K562 (cell line): ENCODE measurements at regions not wholly inside any gene's neighbourhood (a gene's known extent, or its start where the extent isn't known, plus 50 kb on each side); places are given as distances from the start of the nearest gene placed in this dataset.

Source experiments
- ATAC-seq: fragments of 200-7000 bp; cut with Tn5 transposase; 3 replicates; pipeline ENCODE4 v1.9.1; 2020; ENCODE audit warnings: moderate library complexity
- BruUV-seq: library from RNA; stranded (reverse); fragments of 400-500 nt; replicated peaks from 2 replicates; lab custom pipeline; 2021; lab: Mats Ljungman, UMichigan
- CTCF ChIA-PET: fragments of 300-600 bp; formaldehyde crosslinking; extraction: SDS; loops from one replicate; lab custom pipeline; 2021; ENCODE audit warnings: low intra/inter-chr PET ratio; lab: Yijun Ruan, JAX
- POLR2A ChIA-PET: fragments of 300-600, 350-650 bp; sonication (Branson Sonifier 250); formaldehyde crosslinking; extraction: SDS; loops from one replicate; lab custom pipeline; 2021; ENCODE audit warnings: antibody characterized with exemption, inconsistent platforms; lab: Yijun Ruan, JAX
- DNase-seq, 4 experiments: peaks; one replicate each; pipeline versions ENCODE4 v3.0.0 to v3.0.0-alpha.2; 2011 to 2018; ENCODE audit warnings: low spot score in 3 of 4, mixed read lengths in 3 of 4; ENCODE audit errors: extremely low read depth in 1 of 4
- FAIRE-seq: peaks from 2 replicates; lab custom pipeline; 2011; peaks lifted over from hg19 to GRCh38; lab: Jason Lieb, UNC
- H2AFZ ChIP-seq: 2 replicates; pipeline ENCODE4 v1.6.0; 2011; ENCODE audit warnings: low read depth, low read length, control low read depth, inconsistent platforms
- H3K27ac ChIP-seq: fragments of 200-600 bp; 3 replicates; pipeline ENCODE4 v1.8.0; 2011; ENCODE audit warnings: low read depth, mild to moderate bottlenecking, control low read depth, inconsistent platforms, low read length, moderate library complexity, mixed read lengths; ENCODE audit errors: extremely low read depth
- H3K27me3 ChIP-seq, 2 experiments: fragments of 300-600 bp in 1 of 2; 2 replicates in 1 of 2; 3 replicates in 1 of 2; pipeline versions ENCODE4 v1.6.0 to v1.8.0; 2011; ENCODE audit warnings: inconsistent platforms in 2 of 2, low read length in 2 of 2, mild to moderate bottlenecking in 1 of 2, mixed read lengths in 1 of 2, moderate library complexity in 1 of 2; ENCODE audit not compliant: control insufficient read depth in 2 of 2, insufficient read depth in 2 of 2
- H3K36me3 ChIP-seq: fragments of 300-600 bp; 3 replicates; pipeline ENCODE4 v1.8.0; 2011; ENCODE audit warnings: mild to moderate bottlenecking, low read length, inconsistent platforms; ENCODE audit not compliant: control insufficient read depth, insufficient read depth
- H3K4me1 ChIP-seq, 2 experiments: fragments of 200-600 bp in 1 of 2; replicated peaks in 1 of 2; 2 replicates in 1 of 2; 3 replicates in 1 of 2; pipeline versions ENCODE4 v1.5.1 to v1.8.0; 2011; ENCODE audit warnings: inconsistent platforms in 2 of 2, low read length in 2 of 2, mild to moderate bottlenecking in 1 of 2, mixed read lengths in 1 of 2, moderate library complexity in 1 of 2; ENCODE audit not compliant: control insufficient read depth in 2 of 2, insufficient read depth in 2 of 2
- H3K4me2 ChIP-seq: 2 replicates; pipeline ENCODE4 v1.6.1; 2011; ENCODE audit warnings: low read length, control low read depth, inconsistent platforms, mixed read lengths; ENCODE audit not compliant: insufficient read depth
- H3K4me3 ChIP-seq: fragments of 200-600 bp; sonication (generic), shearing (Covaris generic); 2 replicates; pipeline ENCODE4 v1.5.1; 2016; ENCODE audit warnings: control low read depth, inconsistent platforms
- H3K79me2 ChIP-seq: fragments of 200-600 bp; 3 replicates; pipeline ENCODE4 v1.8.0; 2011; ENCODE audit warnings: low read length, inconsistent platforms; ENCODE audit not compliant: control insufficient read depth, insufficient read depth
- H3K9ac ChIP-seq, 2 experiments: 2 replicates each; pipeline versions ENCODE4 v1.6.0 to v1.6.1; 2011; ENCODE audit warnings: low read depth in 2 of 2, low read length in 2 of 2, control low read depth in 1 of 2, inconsistent platforms in 1 of 2, mild to moderate bottlenecking in 1 of 2, mixed read lengths in 1 of 2; ENCODE audit not compliant: insufficient read depth in 1 of 2
- H3K9me1 ChIP-seq: one replicate; pipeline ENCODE4 v1.6.0; 2011; ENCODE audit warnings: inconsistent platforms, mild to moderate bottlenecking, low read length, moderate library complexity; ENCODE audit not compliant: control insufficient read depth, insufficient read depth
- H3K9me3 ChIP-seq: replicated peaks from 2 replicates; pipeline ENCODE4 v1.5.1; 2011; ENCODE audit warnings: low read depth, low read length, inconsistent platforms; ENCODE audit not compliant: control insufficient read depth, insufficient read depth
- H4K20me1 ChIP-seq: replicated peaks from 2 replicates; pipeline ENCODE4 v1.6.1; 2011; ENCODE audit warnings: low read length, inconsistent platforms, mixed read lengths; ENCODE audit not compliant: control insufficient read depth, insufficient read depth
- ATF2 ChIP-seq: sonication (generic); formaldehyde crosslinking; IDR thresholded peaks from 2 replicates; pipeline ENCODE4 v1.8.1; 2022; ENCODE audit warnings: missing genetic modification reagents
- BRD9 ChIP-seq: fragments of 450-650 bp; IDR thresholded peaks from 2 replicates; pipeline ENCODE4 v1.6.1; 2018; ENCODE audit warnings: low read depth; ENCODE audit not compliant: partially characterized antibody
- MEIS2 ChIP-seq: fragments of 450-650 bp; IDR thresholded peaks from 2 replicates; pipeline ENCODE4 v1.6.1; 2014; ENCODE audit warnings: mild to moderate bottlenecking; ENCODE audit not compliant: partially characterized antibody
- USF2 ChIP-seq: sonication (generic); formaldehyde crosslinking; IDR thresholded peaks from 2 replicates; pipeline ENCODE4 v1.5.0; 2020; ENCODE audit warnings: missing genetic modification reagents
- WGBS: fragments of 100-300 bp; shearing (Covaris generic); methylation state at CpG from one replicate; pipeline ENCODE4 v1.1.6; 2016; ENCODE audit warnings: low coverage, mixed read lengths; ENCODE audit not compliant: insufficient coverage; ENCODE audit errors: missing lambda C conversion rate; 5-methylcytosine and 5-hydroxymethylcytosine counted together
- in situ Hi-C: fragments of 300-500 bp; cut with MboI; formaldehyde crosslinking; loops from 4 replicates; pipeline ENCODE4 v1.15.0; 2018; ENCODE audit warnings: inconsistent platforms, mixed read lengths
- intact Hi-C: fragments of 100-400 bp; cut with micrococcal nuclease; formaldehyde crosslinking; loops from 2 replicates; pipeline ENCODE4 v1.14.2; 2022
- TF ChIP-seq, protein P1 (sequence below): fragments of 250-450 bp; sonication (Bioruptor Pico); IDR thresholded peaks from 2 replicates; pipeline ENCODE4 v1.5.0; 2022; ENCODE audit warnings: mild to moderate bottlenecking

DNA sequence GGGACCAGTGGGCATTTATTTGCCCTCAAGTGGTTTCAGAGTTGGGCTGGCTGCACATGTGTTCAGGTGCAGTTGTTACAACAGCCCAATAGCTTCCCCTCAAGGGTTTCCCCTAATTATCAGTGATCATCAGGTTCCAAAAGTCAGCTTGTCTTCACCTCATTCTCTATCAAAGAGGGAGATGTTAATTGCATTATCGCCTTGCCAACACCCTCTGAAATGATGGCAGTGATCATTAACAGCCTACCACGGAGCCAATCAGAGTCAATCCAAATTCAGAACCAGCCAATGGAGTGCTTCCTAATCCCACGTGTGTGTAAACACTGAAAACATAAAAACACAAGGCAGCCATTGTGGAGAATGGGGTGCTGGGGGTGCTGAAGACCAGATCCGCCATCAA, 248.4 kb upstream of the ZNF507 start:
- Histone ChIP-seq H3K9me3 (no peaks in the 10 kb centered on the region), H4K20me1 (0 out of 2 replicates have a peak, but pooled peaks cover 5% of the 10 kb centered on the region), H3K79me2 (no peaks in the 10 kb centered on the region), H3K9ac (no peak overlapping the region), H3K4me3 (no peak overlapping the region), H3K4me1 (no peaks in the 10 kb centered on the region), H3K27me3 (no peaks in the 10 kb centered on the region; a peak in 1 of 5 replicates), H2AFZ (no peak overlapping the region), H3K36me3 (no peaks in the 10 kb centered on the region), H3K27ac (no peak overlapping the region), H3K4me2 (no peak overlapping the region), H3K9me1 (no peaks in the 10 kb centered on the region)
- no TSS peak for BruUV-seq
- WGBS = 0% methylated on average over 4 of the region's 4 CpGs
- FAIRE-seq = no peak
- intact Hi-C loops (no loop called here), in situ Hi-C loops (no loop called here)
- DNase-seq = no peak
- no peak for ATAC-seq
- TF ChIP-seq BRD9 (no peak), MEIS2 (no peak), USF2 (CRISPR knock-in tag) (no peak), ATF2 (CRISPR knock-in tag) (no peak)
- TF ChIP-seq, protein P1, sequence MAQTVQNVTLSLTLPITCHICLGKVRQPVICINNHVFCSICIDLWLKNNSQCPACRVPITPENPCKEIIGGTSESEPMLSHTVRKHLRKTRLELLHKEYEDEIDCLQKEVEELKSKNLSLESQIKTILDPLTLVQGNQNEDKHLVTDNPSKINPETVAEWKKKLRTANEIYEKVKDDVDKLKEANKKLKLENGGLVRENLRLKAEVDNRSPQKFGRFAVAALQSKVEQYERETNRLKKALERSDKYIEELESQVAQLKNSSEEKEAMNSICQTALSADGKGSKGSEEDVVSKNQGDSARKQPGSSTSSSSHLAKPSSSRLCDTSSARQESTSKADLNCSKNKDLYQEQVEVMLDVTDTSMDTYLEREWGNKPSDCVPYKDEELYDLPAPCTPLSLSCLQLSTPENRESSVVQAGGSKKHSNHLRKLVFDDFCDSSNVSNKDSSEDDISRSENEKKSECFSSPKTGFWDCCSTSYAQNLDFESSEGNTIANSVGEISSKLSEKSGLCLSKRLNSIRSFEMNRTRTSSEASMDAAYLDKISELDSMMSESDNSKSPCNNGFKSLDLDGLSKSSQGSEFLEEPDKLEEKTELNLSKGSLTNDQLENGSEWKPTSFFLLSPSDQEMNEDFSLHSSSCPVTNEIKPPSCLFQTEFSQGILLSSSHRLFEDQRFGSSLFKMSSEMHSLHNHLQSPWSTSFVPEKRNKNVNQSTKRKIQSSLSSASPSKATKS (CRISPR knock-in tag) = no peak
- POLR2A ChIA-PET = interaction anchor here (0.7 kb wide), 1 partner anchor 1197 kb away, joined by 3 read pairs; no protein-coding TSS in a partner anchor
- CTCF ChIA-PET = no interaction called here
